GM18508 (cell line): ENCODE measurements at regions not wholly inside any gene's neighbourhood (a gene's known extent, or its start where the extent isn't known, plus 50 kb on each side); places are given as distances from the start of the nearest gene placed in this dataset.

Source experiments
- ATAC-seq: cut with Tn5 transposase; IDR thresholded peaks from one replicate; pipeline ENCODE4 v1.9.1; 2021; ENCODE audit warnings: moderate number of reproducible peaks; ENCODE audit not compliant: insufficient read depth, unreplicated experiment

- no peak for ATAC-seq
Measured at GRCh38 chr4:138894709-138895108, 120.9 kb upstream of the NOCT start.

GRCh38 chr4:138894011-138894410 is 121.6 kb upstream of the NOCT start:
- ATAC-seq: no peak

GRCh38 chr4:138892483-138893407 is 122.8 kb upstream of the NOCT start:
- peak; percentile 43 for ATAC-seq

GRCh38 chr4:138891631-138892031 is 124.0 kb upstream of the NOCT start:
- no peak for ATAC-seq

- no peak for ATAC-seq
Measured at GRCh38 chr4:138890891-138891570, 124.5 kb upstream of the NOCT start.

GRCh38 chr4:138889216-138889615 is 126.4 kb upstream of the NOCT start:
- ATAC-seq: no peak

GRCh38 chr4:138887741-138888140 is 127.8 kb upstream of the NOCT start:
- no peak for ATAC-seq

- ATAC-seq: no peak
Measured at GRCh38 chr4:138887341-138887740, 128.2 kb upstream of the NOCT start.

GRCh38 chr4:138879757-138880156 is 135.8 kb upstream of the NOCT start:
- ATAC-seq: no peak

- ATAC-seq: no peak
Measured at GRCh38 chr4:138875891-138876608, 139.5 kb upstream of the NOCT start.

- ATAC-seq: no peak
Measured at GRCh38 chr4:138871555-138871875, 144.1 kb upstream of the NOCT start.

GRCh38 chr4:138870737-138871554 is 144.6 kb upstream of the NOCT start:
- ATAC-seq: no peak

GRCh38 chr4:138869631-138870030 is 145.9 kb upstream of the NOCT start:
- no peak for ATAC-seq

GRCh38 chr4:138869165-138869564 is 146.4 kb upstream of the NOCT start:
- ATAC-seq: no peak

- ATAC-seq: no peak
Measured at GRCh38 chr4:138868562-138868961, 147.0 kb upstream of the NOCT start.

GRCh38 chr4:138867404-138867803 is 148.2 kb upstream of the NOCT start:
- no peak for ATAC-seq

GRCh38 chr4:138866314-138866713 is 149.3 kb upstream of the NOCT start:
- no peak for ATAC-seq

GRCh38 chr4:138865765-138866164 is 149.8 kb upstream of the NOCT start:
- ATAC-seq: no peak

- no peak for ATAC-seq
Measured at GRCh38 chr4:138864961-138865720, 150.4 kb upstream of the NOCT start.

GRCh38 chr4:138863160-138863559 is 152.4 kb upstream of the NOCT start:
- no peak for ATAC-seq
